ENCODE measurements at regions not wholly inside any gene's neighbourhood (a gene's known extent, or its start where the extent isn't known, plus 50 kb on each side); places are given as distances from the start of the nearest gene placed in this dataset.

DNA sequence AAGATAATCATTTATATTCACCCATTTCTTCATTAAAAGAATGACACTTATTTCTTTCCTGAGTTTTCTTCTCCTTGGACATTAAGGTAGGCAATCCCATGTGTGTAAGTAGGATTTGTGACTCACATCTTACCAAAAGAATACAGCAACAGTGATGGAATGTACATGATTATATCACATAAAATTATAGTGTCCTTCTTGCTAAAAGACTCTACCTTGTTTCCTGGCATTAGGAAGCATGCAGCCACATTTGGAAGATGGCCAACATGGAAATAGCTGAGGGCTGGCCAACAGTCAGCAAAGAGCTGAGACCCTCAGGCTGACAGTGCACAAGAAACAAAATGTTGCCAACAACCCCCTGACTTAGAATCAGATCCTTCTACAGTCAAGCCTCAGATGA lies 327.9 kb upstream of the MARCKS start:
- TF ChIP-seq POLR2AphosphoS5 (IDR thresholded peaks at IDR 0.05; ENCODE audit: low read depth, low read length): no peak
- TF ChIP-seq, protein P1, sequence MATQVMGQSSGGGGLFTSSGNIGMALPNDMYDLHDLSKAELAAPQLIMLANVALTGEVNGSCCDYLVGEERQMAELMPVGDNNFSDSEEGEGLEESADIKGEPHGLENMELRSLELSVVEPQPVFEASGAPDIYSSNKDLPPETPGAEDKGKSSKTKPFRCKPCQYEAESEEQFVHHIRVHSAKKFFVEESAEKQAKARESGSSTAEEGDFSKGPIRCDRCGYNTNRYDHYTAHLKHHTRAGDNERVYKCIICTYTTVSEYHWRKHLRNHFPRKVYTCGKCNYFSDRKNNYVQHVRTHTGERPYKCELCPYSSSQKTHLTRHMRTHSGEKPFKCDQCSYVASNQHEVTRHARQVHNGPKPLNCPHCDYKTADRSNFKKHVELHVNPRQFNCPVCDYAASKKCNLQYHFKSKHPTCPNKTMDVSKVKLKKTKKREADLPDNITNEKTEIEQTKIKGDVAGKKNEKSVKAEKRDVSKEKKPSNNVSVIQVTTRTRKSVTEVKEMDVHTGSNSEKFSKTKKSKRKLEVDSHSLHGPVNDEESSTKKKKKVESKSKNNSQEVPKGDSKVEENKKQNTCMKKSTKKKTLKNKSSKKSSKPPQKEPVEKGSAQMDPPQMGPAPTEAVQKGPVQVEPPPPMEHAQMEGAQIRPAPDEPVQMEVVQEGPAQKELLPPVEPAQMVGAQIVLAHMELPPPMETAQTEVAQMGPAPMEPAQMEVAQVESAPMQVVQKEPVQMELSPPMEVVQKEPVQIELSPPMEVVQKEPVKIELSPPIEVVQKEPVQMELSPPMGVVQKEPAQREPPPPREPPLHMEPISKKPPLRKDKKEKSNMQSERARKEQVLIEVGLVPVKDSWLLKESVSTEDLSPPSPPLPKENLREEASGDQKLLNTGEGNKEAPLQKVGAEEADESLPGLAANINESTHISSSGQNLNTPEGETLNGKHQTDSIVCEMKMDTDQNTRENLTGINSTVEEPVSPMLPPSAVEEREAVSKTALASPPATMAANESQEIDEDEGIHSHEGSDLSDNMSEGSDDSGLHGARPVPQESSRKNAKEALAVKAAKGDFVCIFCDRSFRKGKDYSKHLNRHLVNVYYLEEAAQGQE (IDR thresholded peaks at IDR 0.05; ENCODE audit: insufficient read depth in 1 of 2, low read depth in 2 of 2, low read length in 2 of 2): no peak
- TF ChIP-seq TAF1 (IDR thresholded peaks at IDR 0.05; ENCODE audit: borderline replicate concordance, insufficient read depth, low read length): no peak
- no peak for TF ChIP-seq FOXP2 (optimal IDR thresholded peaks at IDR 0.05; ENCODE audit: borderline replicate concordance, extremely low read depth, extremely low read length, insufficient read depth)
- TF ChIP-seq SIN3A (IDR thresholded peaks at IDR 0.05; ENCODE audit: borderline replicate concordance, insufficient read depth, low read length): no peak

DNA sequence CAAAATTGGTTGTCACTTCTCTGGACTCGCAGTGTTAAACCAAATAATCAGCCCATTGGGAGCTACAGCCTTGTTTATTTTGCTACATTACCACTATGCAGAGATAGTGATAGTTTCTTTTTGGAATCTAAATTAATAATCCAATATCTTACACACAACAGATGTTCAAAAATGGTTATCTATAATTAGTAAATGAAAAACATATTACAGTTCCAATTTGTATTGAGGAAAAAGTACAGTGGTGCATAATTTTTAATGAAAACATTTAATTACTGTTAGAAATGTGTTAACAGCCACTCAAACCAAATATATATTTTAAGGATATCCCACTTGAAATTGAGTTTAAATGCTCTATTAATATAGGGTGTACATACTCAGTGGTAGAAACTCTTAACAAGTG lies 327.3 kb upstream of the MARCKS start:
- TF ChIP-seq FOXP2 (optimal IDR thresholded peaks at IDR 0.05; ENCODE audit: borderline replicate concordance, extremely low read depth, extremely low read length, insufficient read depth): no peak
- no peak for TF ChIP-seq SIN3A (IDR thresholded peaks at IDR 0.05; ENCODE audit: borderline replicate concordance, insufficient read depth, low read length)
- TF ChIP-seq, protein P1 (IDR thresholded peaks at IDR 0.05; ENCODE audit: insufficient read depth in 1 of 2, low read depth in 2 of 2, low read length in 2 of 2): no peak
- no peak for TF ChIP-seq TAF1 (IDR thresholded peaks at IDR 0.05; ENCODE audit: borderline replicate concordance, insufficient read depth, low read length)
- no peak for TF ChIP-seq POLR2AphosphoS5 (IDR thresholded peaks at IDR 0.05; ENCODE audit: low read depth, low read length)

DNA sequence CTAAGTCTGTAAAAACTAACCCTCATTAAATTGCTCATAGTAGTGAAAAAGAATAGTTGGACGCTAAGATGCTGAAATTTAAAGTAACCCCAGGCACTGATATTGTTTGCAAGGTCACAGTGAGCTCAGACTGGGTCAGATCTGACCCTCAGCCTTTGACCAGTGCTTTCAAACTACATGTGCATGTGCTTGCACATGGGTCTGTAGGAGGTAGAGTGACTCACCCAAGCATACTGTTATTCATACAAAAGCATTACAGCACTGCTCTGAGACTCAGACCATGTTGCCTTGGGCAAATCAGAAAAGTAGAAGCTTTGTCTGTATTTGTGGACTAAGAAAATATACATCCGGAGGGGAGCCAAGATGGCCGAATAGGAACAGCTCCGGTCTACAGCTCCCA lies 326.4 kb upstream of the MARCKS start:
- TF ChIP-seq POLR2AphosphoS5 (IDR thresholded peaks at IDR 0.05; ENCODE audit: low read depth, low read length) (no peak), SIN3A (IDR thresholded peaks at IDR 0.05; ENCODE audit: borderline replicate concordance, insufficient read depth, low read length) (no peak), FOXP2 (optimal IDR thresholded peaks at IDR 0.05; ENCODE audit: borderline replicate concordance, extremely low read depth, extremely low read length, insufficient read depth) (no peak), TAF1 (IDR thresholded peaks at IDR 0.05; ENCODE audit: borderline replicate concordance, insufficient read depth, low read length) (no peak)
- TF ChIP-seq, protein P1 (IDR thresholded peaks at IDR 0.05; ENCODE audit: insufficient read depth in 1 of 2, low read depth in 2 of 2, low read length in 2 of 2): no peak

DNA sequence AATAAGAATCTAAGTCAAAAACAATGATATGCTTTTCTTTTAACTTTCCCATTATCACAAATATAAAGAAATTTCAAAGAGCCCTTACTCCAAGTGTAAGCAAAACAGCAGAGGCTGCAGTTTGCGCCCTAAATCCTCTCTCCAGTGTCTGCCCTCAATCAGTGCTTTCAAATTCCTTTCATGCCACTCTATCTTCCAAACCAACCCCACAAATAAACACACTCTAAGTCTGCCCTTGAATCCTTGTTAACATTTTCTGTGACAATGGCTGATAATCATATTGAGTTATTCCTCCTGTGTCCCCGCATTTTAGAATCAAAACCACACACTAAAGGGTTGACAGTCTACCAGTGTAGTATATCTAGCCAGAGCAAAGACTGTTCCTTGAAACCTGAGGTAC lies 317.9 kb upstream of the MARCKS start:
- no peak for TF ChIP-seq POLR2AphosphoS5 (IDR thresholded peaks at IDR 0.05; ENCODE audit: low read depth, low read length)
- TF ChIP-seq TAF1 (IDR thresholded peaks at IDR 0.05; ENCODE audit: borderline replicate concordance, insufficient read depth, low read length): no peak
- TF ChIP-seq FOXP2 (optimal IDR thresholded peaks at IDR 0.05; ENCODE audit: borderline replicate concordance, extremely low read depth, extremely low read length, insufficient read depth): no peak
- TF ChIP-seq, protein P1 (IDR thresholded peaks at IDR 0.05; ENCODE audit: insufficient read depth in 1 of 2, low read depth in 2 of 2, low read length in 2 of 2): no peak
- TF ChIP-seq SIN3A (IDR thresholded peaks at IDR 0.05; ENCODE audit: borderline replicate concordance, insufficient read depth, low read length): no peak

DNA sequence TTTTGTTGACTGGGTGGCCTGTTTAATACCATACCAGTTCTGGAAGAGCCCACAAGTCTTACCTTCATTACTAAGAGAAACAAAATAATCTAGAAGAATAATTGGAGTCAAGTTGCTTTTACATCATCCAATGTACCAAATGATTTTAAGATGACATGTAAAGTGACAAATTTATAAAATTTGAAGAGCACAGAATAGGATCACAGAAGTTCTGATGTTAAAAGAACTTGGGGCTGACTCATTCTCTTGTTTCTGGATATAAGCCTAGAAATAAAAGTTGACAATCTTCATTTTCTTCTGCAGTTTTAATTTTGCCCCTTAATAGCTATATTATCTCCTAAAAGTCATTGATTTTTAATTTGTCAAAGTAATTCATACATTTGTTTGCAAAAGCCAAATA lies 317.5 kb upstream of the MARCKS start:
- TF ChIP-seq POLR2AphosphoS5 (IDR thresholded peaks at IDR 0.05; ENCODE audit: low read depth, low read length) (no peak), TAF1 (IDR thresholded peaks at IDR 0.05; ENCODE audit: borderline replicate concordance, insufficient read depth, low read length) (no peak), SIN3A (IDR thresholded peaks at IDR 0.05; ENCODE audit: borderline replicate concordance, insufficient read depth, low read length) (no peak), FOXP2 (optimal IDR thresholded peaks at IDR 0.05; ENCODE audit: borderline replicate concordance, extremely low read depth, extremely low read length, insufficient read depth) (no peak)
- TF ChIP-seq, protein P1 (IDR thresholded peaks at IDR 0.05; ENCODE audit: insufficient read depth in 1 of 2, low read depth in 2 of 2, low read length in 2 of 2): no peak
